K562 (cell line): ENCODE measurements at regions not wholly inside any gene's neighbourhood (a gene's known extent, or its start where the extent isn't known, plus 50 kb on each side); places are given as distances from the start of the nearest gene placed in this dataset.
"Not testable (repeated sequence)": the region's sequence is repeated elsewhere in the genome, so short reads cannot be mapped to it uniquely, and the experiment has no call there.

Experiments
- ATAC-seq: fragments of 200-7000 bp; cut with Tn5 transposase; 3 replicates; pipeline ENCODE4 v1.9.1; 2020; ENCODE audit warnings: moderate library complexity
- BruUV-seq: library from RNA; stranded (reverse); fragments of 400-500 nt; replicated peaks from 2 replicates; lab custom pipeline; 2021; lab: Mats Ljungman, UMichigan
- CTCF ChIA-PET: fragments of 300-600 bp; formaldehyde crosslinking; extraction: SDS; loops from one replicate; lab custom pipeline; 2021; ENCODE audit warnings: low intra/inter-chr PET ratio; lab: Yijun Ruan, JAX
- POLR2A ChIA-PET: fragments of 300-600, 350-650 bp; sonication (Branson Sonifier 250); formaldehyde crosslinking; extraction: SDS; loops from one replicate; lab custom pipeline; 2021; ENCODE audit warnings: antibody characterized with exemption, inconsistent platforms; lab: Yijun Ruan, JAX
- DNase-seq, 4 experiments: peaks; one replicate each; pipeline versions ENCODE4 v3.0.0 to v3.0.0-alpha.2; 2011 to 2018; ENCODE audit warnings: low spot score in 3 of 4, mixed read lengths in 3 of 4; ENCODE audit errors: extremely low read depth in 1 of 4
- FAIRE-seq: peaks from 2 replicates; lab custom pipeline; 2011; peaks lifted over from hg19 to GRCh38; lab: Jason Lieb, UNC
- H2AFZ ChIP-seq: 2 replicates; pipeline ENCODE4 v1.6.0; 2011; ENCODE audit warnings: low read depth, low read length, control low read depth, inconsistent platforms
- H3K27ac ChIP-seq: fragments of 200-600 bp; 3 replicates; pipeline ENCODE4 v1.8.0; 2011; ENCODE audit warnings: low read depth, mild to moderate bottlenecking, control low read depth, inconsistent platforms, low read length, moderate library complexity, mixed read lengths; ENCODE audit errors: extremely low read depth
- H3K27me3 ChIP-seq, 2 experiments: fragments of 300-600 bp in 1 of 2; 2 replicates in 1 of 2; 3 replicates in 1 of 2; pipeline versions ENCODE4 v1.6.0 to v1.8.0; 2011; ENCODE audit warnings: inconsistent platforms in 2 of 2, low read length in 2 of 2, mild to moderate bottlenecking in 1 of 2, mixed read lengths in 1 of 2, moderate library complexity in 1 of 2; ENCODE audit not compliant: control insufficient read depth in 2 of 2, insufficient read depth in 2 of 2
- H3K36me3 ChIP-seq: fragments of 300-600 bp; 3 replicates; pipeline ENCODE4 v1.8.0; 2011; ENCODE audit warnings: mild to moderate bottlenecking, low read length, inconsistent platforms; ENCODE audit not compliant: control insufficient read depth, insufficient read depth
- H3K4me1 ChIP-seq, 2 experiments: fragments of 200-600 bp in 1 of 2; replicated peaks in 1 of 2; 2 replicates in 1 of 2; 3 replicates in 1 of 2; pipeline versions ENCODE4 v1.5.1 to v1.8.0; 2011; ENCODE audit warnings: inconsistent platforms in 2 of 2, low read length in 2 of 2, mild to moderate bottlenecking in 1 of 2, mixed read lengths in 1 of 2, moderate library complexity in 1 of 2; ENCODE audit not compliant: control insufficient read depth in 2 of 2, insufficient read depth in 2 of 2
- H3K4me2 ChIP-seq: 2 replicates; pipeline ENCODE4 v1.6.1; 2011; ENCODE audit warnings: low read length, control low read depth, inconsistent platforms, mixed read lengths; ENCODE audit not compliant: insufficient read depth
- H3K4me3 ChIP-seq: fragments of 200-600 bp; sonication (generic), shearing (Covaris generic); 2 replicates; pipeline ENCODE4 v1.5.1; 2016; ENCODE audit warnings: control low read depth, inconsistent platforms
- H3K79me2 ChIP-seq: fragments of 200-600 bp; 3 replicates; pipeline ENCODE4 v1.8.0; 2011; ENCODE audit warnings: low read length, inconsistent platforms; ENCODE audit not compliant: control insufficient read depth, insufficient read depth
- H3K9ac ChIP-seq, 2 experiments: 2 replicates each; pipeline versions ENCODE4 v1.6.0 to v1.6.1; 2011; ENCODE audit warnings: low read depth in 2 of 2, low read length in 2 of 2, control low read depth in 1 of 2, inconsistent platforms in 1 of 2, mild to moderate bottlenecking in 1 of 2, mixed read lengths in 1 of 2; ENCODE audit not compliant: insufficient read depth in 1 of 2
- H3K9me1 ChIP-seq: one replicate; pipeline ENCODE4 v1.6.0; 2011; ENCODE audit warnings: inconsistent platforms, mild to moderate bottlenecking, low read length, moderate library complexity; ENCODE audit not compliant: control insufficient read depth, insufficient read depth
- H3K9me3 ChIP-seq: replicated peaks from 2 replicates; pipeline ENCODE4 v1.5.1; 2011; ENCODE audit warnings: low read depth, low read length, inconsistent platforms; ENCODE audit not compliant: control insufficient read depth, insufficient read depth
- H4K20me1 ChIP-seq: replicated peaks from 2 replicates; pipeline ENCODE4 v1.6.1; 2011; ENCODE audit warnings: low read length, inconsistent platforms, mixed read lengths; ENCODE audit not compliant: control insufficient read depth, insufficient read depth
- ZNF280A ChIP-seq: fragments of 450-650 bp; IDR thresholded peaks from 2 replicates; pipeline ENCODE4 v1.6.1; 2018; ENCODE audit warnings: mild to moderate bottlenecking, low read depth; ENCODE audit not compliant: partially characterized antibody
- WGBS: fragments of 100-300 bp; shearing (Covaris generic); methylation state at CpG from one replicate; pipeline ENCODE4 v1.1.6; 2016; ENCODE audit warnings: low coverage, mixed read lengths; ENCODE audit not compliant: insufficient coverage; ENCODE audit errors: missing lambda C conversion rate; 5-methylcytosine and 5-hydroxymethylcytosine counted together
- in situ Hi-C: fragments of 300-500 bp; cut with MboI; formaldehyde crosslinking; loops from 4 replicates; pipeline ENCODE4 v1.15.0; 2018; ENCODE audit warnings: inconsistent platforms, mixed read lengths
- intact Hi-C: fragments of 100-400 bp; cut with micrococcal nuclease; formaldehyde crosslinking; loops from 2 replicates; pipeline ENCODE4 v1.14.2; 2022
- TF ChIP-seq, protein P1 (sequence below): fragments of 150-350 bp; conservative IDR thresholded peaks from 2 replicates; pipeline ENCODE4 v1.6.1; 2014; ENCODE audit warnings: low read length

- no peak for TF ChIP-seq ZNF280A
- TF ChIP-seq, protein P1, sequence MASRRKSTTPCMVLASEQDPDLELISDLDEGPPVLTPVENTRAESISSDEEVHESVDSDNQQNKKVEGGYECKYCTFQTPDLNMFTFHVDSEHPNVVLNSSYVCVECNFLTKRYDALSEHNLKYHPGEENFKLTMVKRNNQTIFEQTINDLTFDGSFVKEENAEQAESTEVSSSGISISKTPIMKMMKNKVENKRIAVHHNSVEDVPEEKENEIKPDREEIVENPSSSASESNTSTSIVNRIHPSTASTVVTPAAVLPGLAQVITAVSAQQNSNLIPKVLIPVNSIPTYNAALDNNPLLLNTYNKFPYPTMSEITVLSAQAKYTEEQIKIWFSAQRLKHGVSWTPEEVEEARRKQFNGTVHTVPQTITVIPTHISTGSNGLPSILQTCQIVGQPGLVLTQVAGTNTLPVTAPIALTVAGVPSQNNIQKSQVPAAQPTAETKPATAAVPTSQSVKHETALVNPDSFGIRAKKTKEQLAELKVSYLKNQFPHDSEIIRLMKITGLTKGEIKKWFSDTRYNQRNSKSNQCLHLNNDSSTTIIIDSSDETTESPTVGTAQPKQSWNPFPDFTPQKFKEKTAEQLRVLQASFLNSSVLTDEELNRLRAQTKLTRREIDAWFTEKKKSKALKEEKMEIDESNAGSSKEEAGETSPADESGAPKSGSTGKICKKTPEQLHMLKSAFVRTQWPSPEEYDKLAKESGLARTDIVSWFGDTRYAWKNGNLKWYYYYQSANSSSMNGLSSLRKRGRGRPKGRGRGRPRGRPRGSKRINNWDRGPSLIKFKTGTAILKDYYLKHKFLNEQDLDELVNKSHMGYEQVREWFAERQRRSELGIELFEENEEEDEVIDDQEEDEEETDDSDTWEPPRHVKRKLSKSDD: no peak
Measured at GRCh38 chr1:832136-832535, 91.6 kb upstream of the SAMD11 start (continued).

- peaks cover 33% of the 10 kb centered on the region; the same call in 2 of the 3 replicates for H3K36me3 ChIP-seq
- ATAC-seq, in situ Hi-C loops, POLR2A ChIA-PET, intact Hi-C loops, H2AFZ ChIP-seq, H4K20me1 ChIP-seq, H3K9me3 ChIP-seq, DNase-seq, H3K27me3 ChIP-seq, BruUV-seq, H3K9ac ChIP-seq, FAIRE-seq, H3K4me3 ChIP-seq, CTCF ChIA-PET, H3K4me2 ChIP-seq, H3K27ac ChIP-seq, H3K9me1 ChIP-seq: not testable (repeated sequence)
- peaks cover 23% of the 10 kb centered on the region for H3K79me2 ChIP-seq
- 88% methylated on average over 3 of the region's 3 CpGs for WGBS
- peaks cover 11 to 16% of the 10 kb centered on the region in 2 experiments; a peak in 4 of 5 replicates for H3K4me1 ChIP-seq
Measured at GRCh38 chr1:833226-833625, 90.5 kb upstream of the SAMD11 start.

DNA sequence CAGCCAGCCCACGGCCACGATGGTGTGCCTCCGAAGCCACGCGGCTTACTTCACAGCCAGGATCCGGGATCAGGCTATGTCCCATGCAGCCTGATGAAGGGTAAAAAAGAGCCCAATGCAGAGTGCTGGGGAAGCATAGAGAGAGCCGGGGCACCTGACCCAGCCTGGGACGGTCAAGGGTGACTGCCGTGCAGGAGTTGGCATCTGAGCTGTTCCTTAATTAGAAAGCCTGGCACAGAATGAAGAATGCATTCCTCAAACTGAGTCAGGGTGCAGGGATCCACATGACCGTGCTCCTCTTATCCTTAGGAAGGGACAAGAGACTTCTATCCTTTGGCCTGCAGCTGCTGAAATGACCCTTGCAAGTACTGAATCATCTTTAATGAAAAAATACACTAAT, 88.2 kb upstream of the SAMD11 start:
- H3K27ac ChIP-seq, H4K20me1 ChIP-seq, DNase-seq, H3K9ac ChIP-seq, H3K9me1 ChIP-seq, H3K4me2 ChIP-seq, H3K4me3 ChIP-seq, H3K9me3 ChIP-seq, in situ Hi-C loops, FAIRE-seq, POLR2A ChIA-PET, H2AFZ ChIP-seq, H3K27me3 ChIP-seq, intact Hi-C loops, ATAC-seq, CTCF ChIA-PET, BruUV-seq: not testable (repeated sequence)
- Histone ChIP-seq H3K4me1 (peaks cover 8 to 11% of the 10 kb centered on the region in 2 experiments; a peak in 4 of 5 replicates), H3K36me3 (peaks cover 28% of the 10 kb centered on the region; the same call in 2 of the 3 replicates), H3K79me2 (peaks cover 11% of the 10 kb centered on the region)
- 98% methylated on average over 3 of the region's 10 CpGs for WGBS
